Spinal cord (tissue), 9 donors: ENCODE measurements at regions not wholly inside any gene's neighbourhood (a gene's known extent, or its start where the extent isn't known, plus 50 kb on each side); places are given as distances from the start of the nearest gene placed in this dataset.
"Not testable (repeated sequence)": the region's sequence is repeated elsewhere in the genome, so short reads cannot be mapped to it uniquely, and the experiment has no call there.

Experiments used
- DNase-seq, 6 donors: peaks; one replicate each; pipeline versions ENCODE4 v3.0.0 to v3.0.0-alpha.2; 2013 to 2015; ENCODE audit warnings: low spot score in 6 of 6, low read depth in 4 of 6
- H3K27ac ChIP-seq: one replicate; pipeline ENCODE4 v1.5.1; 2013; ENCODE audit warnings: low read depth, low read length, control low read depth
- H3K27me3 ChIP-seq: one replicate; pipeline ENCODE4 v1.6.1; 2013; ENCODE audit warnings: low read length; ENCODE audit not compliant: control insufficient read depth, insufficient read depth
- H3K36me3 ChIP-seq: one replicate; pipeline ENCODE4 v1.6.1; 2013; ENCODE audit warnings: low read length; ENCODE audit not compliant: control insufficient read depth, insufficient read depth
- H3K4me1 ChIP-seq: one replicate; pipeline ENCODE4 v1.6.1; 2013; ENCODE audit warnings: low read length; ENCODE audit not compliant: control insufficient read depth, insufficient read depth
- H3K4me3 ChIP-seq: one replicate; pipeline ENCODE4 v1.5.1; 2013; ENCODE audit warnings: low read depth, low read length, control low read depth
- H3K9me3 ChIP-seq: one replicate; pipeline ENCODE4 v1.6.1; 2013; ENCODE audit warnings: low read length; ENCODE audit not compliant: control insufficient read depth, insufficient read depth
- WGBS: methylation state at CpG from one replicate; pipeline ENCODE4 v1.1.5; 2013; ENCODE audit warnings: missing lambda C conversion rate; ENCODE audit not compliant: insufficient coverage; 5-methylcytosine and 5-hydroxymethylcytosine counted together
- donor health status: healthy.

DNA sequence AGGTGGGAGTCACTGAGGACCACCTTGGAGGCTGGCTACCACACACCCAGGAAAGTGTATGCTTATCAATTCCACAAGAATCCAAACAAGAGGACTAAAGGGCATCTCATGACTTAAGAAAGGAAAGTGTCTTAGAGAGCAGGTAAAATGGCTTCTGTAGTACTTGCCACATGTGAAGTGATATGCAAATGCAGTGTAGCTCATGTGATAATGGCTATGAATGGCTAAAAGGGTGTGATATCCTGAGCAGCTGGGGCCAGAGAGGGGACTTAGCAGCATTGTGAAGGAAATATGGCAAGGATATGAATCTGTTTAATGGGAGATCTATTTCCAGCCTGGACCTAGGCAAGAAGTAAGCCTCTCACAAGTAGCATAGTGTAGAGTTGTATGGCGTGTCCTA, 90.5 kb downstream of the BUB3 start:
- no peaks in the 10 kb centered on the region for H3K9me3 ChIP-seq
- H3K4me1 ChIP-seq = no peaks in the 10 kb centered on the region
- H3K36me3 ChIP-seq = no peaks in the 10 kb centered on the region
- DNase-seq = no peak
- WGBS = no CpG with 5 or more reads among the region's 1 CpG
- no peak overlapping the region for H3K4me3 ChIP-seq
- no peaks in the 10 kb centered on the region for H3K27me3 ChIP-seq
- no peak overlapping the region for H3K27ac ChIP-seq

DNA sequence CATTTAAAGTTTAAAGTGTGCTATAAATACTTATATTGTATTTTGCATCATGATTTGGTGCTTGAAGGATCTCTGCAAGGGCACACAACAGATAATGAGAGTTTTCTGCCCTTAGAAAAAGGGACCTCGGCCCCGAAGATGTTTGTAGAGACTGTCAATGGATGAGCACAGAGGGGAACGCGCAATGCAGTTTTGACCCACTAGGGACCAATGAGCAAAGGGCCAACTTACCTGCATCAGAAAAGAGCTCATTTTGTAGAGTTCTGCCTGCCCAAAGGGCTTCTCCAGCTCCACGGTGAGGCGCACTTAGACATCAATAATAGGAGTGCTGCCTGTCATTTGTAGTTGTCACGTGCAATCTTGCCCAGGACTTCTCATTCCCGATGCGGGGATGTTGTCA, 91.1 kb downstream of the BUB3 start:
- H3K27me3 ChIP-seq = no peaks in the 10 kb centered on the region
- 92% methylated on average over 7 of the region's 9 CpGs for WGBS
- no peaks in the 10 kb centered on the region for H3K36me3 ChIP-seq
- no peak overlapping the region for H3K27ac ChIP-seq
- DNase-seq = no peak
- no peak overlapping the region for H3K4me3 ChIP-seq
- H3K4me1 ChIP-seq = no peaks in the 10 kb centered on the region
- no peaks in the 10 kb centered on the region for H3K9me3 ChIP-seq

DNA sequence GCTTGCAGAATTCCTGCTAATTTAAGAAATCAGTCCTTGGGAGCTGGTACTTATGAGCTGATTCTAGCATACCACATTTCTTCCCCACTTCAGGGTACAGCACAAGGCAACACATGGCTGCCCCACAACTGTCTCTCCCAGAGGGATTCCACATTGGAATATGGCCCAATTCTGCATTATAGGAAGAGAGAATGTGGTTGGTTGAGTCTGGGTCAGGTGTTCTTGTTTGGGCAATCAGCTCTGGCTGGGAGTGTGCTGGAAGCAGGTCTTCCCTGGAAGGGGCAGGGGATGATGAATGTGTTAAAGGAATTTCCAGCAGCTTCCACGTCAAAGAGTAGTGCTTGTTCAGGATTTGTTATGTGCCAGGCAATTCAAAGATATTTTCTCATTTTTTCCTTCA, 95.7 kb downstream of the BUB3 start:
- H3K4me3 ChIP-seq = no peak overlapping the region
- no peak for DNase-seq
- WGBS = 88% methylated on average over 1 of the region's 1 CpG
- H3K4me1 ChIP-seq = no peaks in the 10 kb centered on the region
- H3K9me3 ChIP-seq = no peaks in the 10 kb centered on the region
- no peaks in the 10 kb centered on the region for H3K27me3 ChIP-seq
- H3K36me3 ChIP-seq = no peaks in the 10 kb centered on the region
- H3K27ac ChIP-seq = no peak overlapping the region

DNA sequence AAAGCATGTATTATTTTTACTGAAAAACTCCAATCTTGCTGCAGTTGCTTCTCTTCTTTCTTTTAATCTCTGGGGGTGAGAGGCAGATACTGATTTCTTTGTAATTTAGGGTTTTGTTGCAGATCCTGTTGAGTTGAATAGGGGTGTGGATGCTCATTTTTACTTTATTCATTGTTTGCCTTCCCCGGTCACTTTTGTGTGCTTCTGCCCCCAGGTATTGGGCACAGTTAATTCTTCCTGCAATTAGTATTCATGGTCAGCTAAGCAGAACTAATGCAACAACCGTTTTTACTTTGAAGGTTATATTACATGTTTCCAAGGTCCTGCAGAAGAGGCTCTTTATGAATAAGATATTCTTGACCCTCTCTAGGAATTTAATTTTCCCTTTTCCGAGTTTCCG, 96.4 kb downstream of the BUB3 start:
- no peaks in the 10 kb centered on the region for H3K4me1 ChIP-seq
- no CpG with 5 or more reads among the region's 4 CpGs for WGBS
- H3K27me3 ChIP-seq = no peaks in the 10 kb centered on the region
- H3K9me3 ChIP-seq = no peaks in the 10 kb centered on the region
- no peak overlapping the region for H3K27ac ChIP-seq
- no peak overlapping the region for H3K4me3 ChIP-seq
- no peaks in the 10 kb centered on the region for H3K36me3 ChIP-seq
- no peak for DNase-seq

DNA sequence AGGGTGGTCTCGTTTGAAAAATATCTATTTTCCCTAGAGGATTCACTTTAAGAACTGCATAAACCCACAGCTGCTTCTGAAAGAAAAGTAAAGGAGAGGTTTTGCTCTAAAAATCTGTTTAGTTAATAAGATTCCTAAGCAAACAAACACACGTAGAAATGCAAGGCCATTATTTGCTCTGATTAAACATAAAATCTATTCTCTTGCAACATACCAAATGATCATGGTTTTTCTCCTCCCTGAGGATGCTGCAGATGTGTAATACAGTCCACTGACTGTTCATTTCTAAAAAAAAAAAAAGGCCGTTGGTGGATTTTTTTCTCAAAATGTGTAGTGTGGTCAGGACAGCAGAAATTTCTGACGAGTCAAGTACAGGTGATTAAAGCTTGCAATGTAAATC, 98.6 kb downstream of the BUB3 start:
- no peaks in the 10 kb centered on the region for H3K9me3 ChIP-seq
- H3K27ac ChIP-seq = no peak overlapping the region
- no peak overlapping the region for H3K4me3 ChIP-seq
- H3K4me1 ChIP-seq = no peaks in the 10 kb centered on the region
- H3K27me3 ChIP-seq = no peaks in the 10 kb centered on the region
- H3K36me3 ChIP-seq = no peaks in the 10 kb centered on the region
- WGBS = no CpG with 5 or more reads among the region's 4 CpGs
- peak in 1 of 6 donors; percentile 43 for DNase-seq

DNA sequence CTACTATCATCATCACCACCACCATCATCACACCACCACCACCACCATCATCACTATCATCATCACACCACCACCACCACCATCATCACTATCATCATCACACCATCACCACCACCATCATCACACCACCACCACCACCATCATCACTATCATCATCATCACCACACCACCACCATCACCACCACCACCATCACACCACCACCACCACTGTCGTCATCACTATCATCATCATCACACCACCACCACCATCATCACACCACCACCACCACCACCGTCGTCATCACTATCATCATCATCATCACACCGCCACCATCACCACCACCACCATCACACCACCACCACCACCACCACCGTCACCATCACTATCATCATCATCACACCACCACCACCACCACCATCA, 100.1 kb downstream of the BUB3 start:
- H3K4me3 ChIP-seq, H3K27ac ChIP-seq, H3K36me3 ChIP-seq, H3K9me3 ChIP-seq, DNase-seq, H3K27me3 ChIP-seq, H3K4me1 ChIP-seq: not testable (repeated sequence)
- WGBS = 82% methylated on average over 5 of the region's 5 CpGs

DNA sequence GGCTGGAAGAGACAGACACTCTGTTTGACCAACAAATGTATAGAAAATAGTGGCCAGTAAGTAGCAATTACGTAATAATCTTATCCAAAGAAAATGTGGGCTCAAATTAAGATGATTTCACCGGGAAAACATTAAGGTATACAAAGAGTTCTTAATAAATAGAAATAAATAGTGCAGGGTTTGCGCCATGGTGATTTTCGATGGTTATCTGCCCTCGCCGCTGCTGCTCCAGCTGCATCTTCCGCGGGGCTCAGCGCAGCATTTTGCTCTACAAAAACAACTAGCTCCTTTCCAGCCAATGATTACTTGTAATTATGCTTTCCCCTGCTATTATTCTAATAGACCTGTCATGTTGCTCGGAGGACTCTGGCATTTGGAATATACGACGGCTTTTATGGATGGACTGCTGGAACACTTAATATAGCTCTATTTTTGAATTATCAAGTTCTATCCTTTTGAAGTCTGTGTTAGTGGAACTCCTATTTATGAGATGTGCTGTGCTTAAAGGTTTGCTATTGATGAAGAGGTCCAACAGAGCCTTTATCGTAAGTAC, 103.8 kb downstream of the BUB3 start:
- peak in 1 of 6 donors; percentile 59 for DNase-seq
- Histone ChIP-seq H3K36me3 (no peaks in the 10 kb centered on the region), H3K27me3 (no peaks in the 10 kb centered on the region), H3K4me1 (no peaks in the 10 kb centered on the region), H3K27ac (no peak overlapping the region), H3K9me3 (no peaks in the 10 kb centered on the region), H3K4me3 (no peak overlapping the region)
- WGBS = 53% methylated on average over 3 of the region's 13 CpGs

DNA sequence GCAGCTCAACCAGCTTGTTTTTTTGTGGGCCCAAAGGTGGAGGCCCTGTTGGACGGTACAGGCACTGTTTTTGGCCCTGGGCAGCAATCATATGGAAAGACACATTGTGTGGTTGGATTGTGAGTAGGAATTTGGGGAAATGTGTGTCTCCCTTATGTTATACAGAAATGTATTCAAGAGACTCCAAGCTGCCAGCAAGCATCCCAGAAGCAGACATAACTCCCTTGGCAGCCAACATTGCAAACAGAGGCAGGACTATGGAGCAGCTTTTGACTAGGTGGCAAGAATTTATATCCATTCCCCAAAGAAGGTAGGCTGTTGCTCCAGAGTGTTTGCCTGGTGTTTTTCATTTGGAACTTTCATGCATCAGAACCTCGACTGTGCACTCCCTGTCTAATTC, 104.9 kb downstream of the BUB3 start:
- DNase-seq = peak in 1 of 6 donors; percentile 86

DNA sequence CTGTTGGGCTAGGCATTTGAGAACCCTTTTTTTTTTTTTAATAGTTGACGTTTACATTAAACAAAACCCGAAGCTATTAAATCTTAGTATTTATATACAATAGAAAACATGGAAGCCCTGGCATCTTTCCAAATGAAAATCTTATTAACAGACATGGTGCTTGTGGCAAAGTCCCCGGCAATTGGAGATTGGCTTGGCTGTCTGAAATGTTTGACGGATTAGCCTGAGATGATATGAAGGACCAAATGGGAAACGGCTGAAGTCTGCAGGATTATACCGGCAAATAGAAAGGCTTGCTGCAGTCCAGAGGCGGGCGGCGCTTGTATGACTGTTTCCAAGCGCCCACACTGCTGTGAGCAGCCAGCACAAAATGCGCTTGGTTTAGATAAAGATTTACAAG, 105.6 kb downstream of the BUB3 start:
- H3K9me3 ChIP-seq = no peaks in the 10 kb centered on the region
- no peaks in the 10 kb centered on the region for H3K27me3 ChIP-seq
- WGBS = 85% methylated on average over 6 of the region's 11 CpGs
- DNase-seq = peak in 2 of 6 donors; percentile 45 to 52
- no peaks in the 10 kb centered on the region for H3K4me1 ChIP-seq
- H3K27ac ChIP-seq = no peak overlapping the region
- H3K36me3 ChIP-seq = no peaks in the 10 kb centered on the region
- H3K4me3 ChIP-seq = no peak overlapping the region

More for the DNA sequence above, 104.9 kb downstream of the BUB3 start:
- Histone ChIP-seq H3K4me1 (no peaks in the 10 kb centered on the region), H3K36me3 (no peaks in the 10 kb centered on the region), H3K9me3 (no peaks in the 10 kb centered on the region), H3K27ac (no peak overlapping the region), H3K4me3 (no peak overlapping the region), H3K27me3 (no peaks in the 10 kb centered on the region)
- WGBS = 82% methylated on average over 2 of the region's 2 CpGs

DNA sequence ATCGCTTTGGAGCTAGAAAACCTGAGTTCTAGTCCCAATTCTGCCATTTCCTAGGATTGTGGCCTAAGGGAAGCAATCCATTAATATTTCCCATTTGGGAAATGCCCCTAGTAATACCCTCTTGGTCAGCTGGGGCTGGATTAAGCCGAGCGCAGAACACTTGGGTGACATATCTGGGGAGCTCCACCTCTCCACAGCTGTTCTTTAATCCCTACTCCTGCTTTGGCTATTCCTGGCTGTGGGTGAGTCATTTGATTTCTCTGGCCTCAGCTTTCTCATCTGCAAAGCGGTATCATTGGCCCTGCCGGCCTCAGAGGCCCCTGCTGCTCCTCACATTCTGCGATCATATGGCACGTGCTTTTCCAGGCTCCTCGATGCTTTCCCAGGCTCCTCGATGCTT, 108.3 kb downstream of the BUB3 start:
- Histone ChIP-seq H3K27ac (no peak overlapping the region), H3K27me3 (no peaks in the 10 kb centered on the region), H3K4me3 (no peak overlapping the region), H3K4me1 (no peaks in the 10 kb centered on the region), H3K9me3 (no peaks in the 10 kb centered on the region), H3K36me3 (no peaks in the 10 kb centered on the region)
- DNase-seq = no peak
- 93% methylated on average over 9 of the region's 9 CpGs for WGBS
